Thyroid gland (tissue), 4 donors: ENCODE measurements at regions not wholly inside any gene's neighbourhood (a gene's known extent, or its start where the extent isn't known, plus 50 kb on each side); places are given as distances from the start of the nearest gene placed in this dataset.

ENCODE experiments used
- POLR2A ChIP-seq, 2 donors: fragments of 450-650 bp; IDR thresholded peaks; one replicate each; pipeline ENCODE4 v1.6.1; 2017; ENCODE audit warnings: antibody characterized with exemption in 2 of 2, mild to moderate bottlenecking in 2 of 2, moderate library complexity in 1 of 2
- TF ChIP-seq, protein P1 (sequence below), 6 experiments: fragments of 200-600 bp in 3 of 6; fragments of 450-650 bp in 3 of 6; sonication (generic) in 3 of 6; IDR thresholded peaks; one replicate each; pipeline ENCODE4 v1.5.1; 2016 to 2019; ENCODE audit warnings: antibody characterized with exemption in 6 of 6, mild to moderate bottlenecking in 2 of 6, inconsistent platforms in 1 of 6, moderate library complexity in 1 of 6

DNA sequence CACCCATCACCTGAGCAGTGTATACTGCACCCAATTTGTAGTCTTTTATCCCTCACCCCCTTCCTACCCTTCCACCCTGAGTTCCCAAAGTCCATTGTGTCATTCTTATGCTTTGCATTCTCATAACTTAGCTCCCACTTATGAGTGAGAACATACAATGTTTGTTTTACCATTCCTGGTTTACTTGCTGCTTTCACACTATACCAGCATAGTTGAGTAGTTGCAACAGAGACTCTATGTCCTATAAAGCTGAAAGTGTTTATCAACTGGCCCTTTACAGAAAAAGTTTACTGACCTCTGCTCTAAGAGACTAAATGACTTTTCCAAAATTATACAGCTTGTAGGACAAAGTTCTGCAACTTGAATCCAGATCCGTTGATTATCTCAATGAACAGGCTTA, 61.1 kb upstream of the BLTP1 start:
- TF ChIP-seq, protein P1, sequence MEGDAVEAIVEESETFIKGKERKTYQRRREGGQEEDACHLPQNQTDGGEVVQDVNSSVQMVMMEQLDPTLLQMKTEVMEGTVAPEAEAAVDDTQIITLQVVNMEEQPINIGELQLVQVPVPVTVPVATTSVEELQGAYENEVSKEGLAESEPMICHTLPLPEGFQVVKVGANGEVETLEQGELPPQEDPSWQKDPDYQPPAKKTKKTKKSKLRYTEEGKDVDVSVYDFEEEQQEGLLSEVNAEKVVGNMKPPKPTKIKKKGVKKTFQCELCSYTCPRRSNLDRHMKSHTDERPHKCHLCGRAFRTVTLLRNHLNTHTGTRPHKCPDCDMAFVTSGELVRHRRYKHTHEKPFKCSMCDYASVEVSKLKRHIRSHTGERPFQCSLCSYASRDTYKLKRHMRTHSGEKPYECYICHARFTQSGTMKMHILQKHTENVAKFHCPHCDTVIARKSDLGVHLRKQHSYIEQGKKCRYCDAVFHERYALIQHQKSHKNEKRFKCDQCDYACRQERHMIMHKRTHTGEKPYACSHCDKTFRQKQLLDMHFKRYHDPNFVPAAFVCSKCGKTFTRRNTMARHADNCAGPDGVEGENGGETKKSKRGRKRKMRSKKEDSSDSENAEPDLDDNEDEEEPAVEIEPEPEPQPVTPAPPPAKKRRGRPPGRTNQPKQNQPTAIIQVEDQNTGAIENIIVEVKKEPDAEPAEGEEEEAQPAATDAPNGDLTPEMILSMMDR (IDR thresholded peaks at IDR 0.05): no peak
- no peak for TF ChIP-seq POLR2A (IDR thresholded peaks at IDR 0.05)
